Natural killer cell (primary cell): ENCODE measurements at regions not wholly inside any gene's neighbourhood (a gene's known extent, or its start where the extent isn't known, plus 50 kb on each side); places are given as distances from the start of the nearest gene placed in this dataset.

Experiments
- ATAC-seq, 3 donors: fragments of 150-1000 bp in 2 of 3; fragments of 200-7000 bp in 1 of 3; cut with Tn5 transposase; 1 replicate in 1 of 3; 2 replicates in 2 of 3; pipeline ENCODE4 v1.10.0; 2021; ENCODE audit warnings: mild to moderate bottlenecking in 2 of 3, moderate library complexity in 2 of 3
- DNase-seq, 2 donors: peaks; one replicate each; pipeline versions ENCODE4 v3.0.0 to v3.0.0-alpha.2; 2013 to 2021; ENCODE audit warnings: mixed read lengths in 1 of 2
- H3K27ac ChIP-seq: one replicate; pipeline ENCODE4 v1.5.1; 2013; ENCODE audit warnings: mild to moderate bottlenecking, low read length
- H3K27me3 ChIP-seq: one replicate; pipeline ENCODE4 v1.6.1; 2013; ENCODE audit warnings: low read length; ENCODE audit not compliant: control insufficient read depth, insufficient read depth
- H3K36me3 ChIP-seq: one replicate; pipeline ENCODE4 v1.6.1; 2013; ENCODE audit warnings: low read length; ENCODE audit not compliant: control insufficient read depth, insufficient read depth
- H3K4me1 ChIP-seq: one replicate; pipeline ENCODE4 v1.6.1; 2013; ENCODE audit warnings: low read length; ENCODE audit not compliant: control insufficient read depth, insufficient read depth
- H3K4me3 ChIP-seq: one replicate; pipeline ENCODE4 v1.5.1; 2013; ENCODE audit warnings: low read length
- H3K9me3 ChIP-seq: one replicate; pipeline ENCODE4 v1.6.1; 2013; ENCODE audit warnings: low read length; ENCODE audit not compliant: control insufficient read depth, insufficient read depth
- H3K27ac Mint-ChIP-seq, 2 donors: one replicate each; pipeline ENCODE4 v1.8.0; 2022; ENCODE audit warnings: mild to moderate bottlenecking in 2 of 2, mixed read lengths in 2 of 2, moderate library complexity in 1 of 2
- H3K27me3 Mint-ChIP-seq, 2 donors: one replicate each; pipeline ENCODE4 v1.8.0; 2022; ENCODE audit warnings: low read depth in 2 of 2, mixed read lengths in 2 of 2
- H3K36me3 Mint-ChIP-seq: one replicate; pipeline ENCODE4 v1.8.0; 2022; ENCODE audit warnings: mixed read lengths
- H3K4me1 Mint-ChIP-seq, 2 donors: one replicate each; pipeline ENCODE4 v1.8.0; 2022; ENCODE audit warnings: mixed read lengths in 2 of 2
- H3K4me3 Mint-ChIP-seq: one replicate; pipeline ENCODE4 v1.8.0; 2022; ENCODE audit warnings: mild to moderate bottlenecking, moderate library complexity, mixed read lengths
- H3K9me3 Mint-ChIP-seq, 2 donors: one replicate each; pipeline ENCODE4 v1.8.0; 2022; ENCODE audit warnings: mixed read lengths in 2 of 2
- CTCF ChIP-seq: fragments of 200-600 bp; IDR thresholded peaks from one replicate; pipeline ENCODE4 v1.8.0; 2022; ENCODE audit warnings: antibody characterized with exemption
- WGBS: methylation state at CpG from one replicate; pipeline ENCODE4 v1.1.7; 2013; ENCODE audit warnings: missing lambda C conversion rate; ENCODE audit not compliant: insufficient coverage; 5-methylcytosine and 5-hydroxymethylcytosine counted together
- intact Hi-C: fragments of 100-400 bp; cut with micrococcal nuclease; formaldehyde crosslinking; loops from one replicate; pipeline ENCODE4 v1.14.2; 2022

DNA sequence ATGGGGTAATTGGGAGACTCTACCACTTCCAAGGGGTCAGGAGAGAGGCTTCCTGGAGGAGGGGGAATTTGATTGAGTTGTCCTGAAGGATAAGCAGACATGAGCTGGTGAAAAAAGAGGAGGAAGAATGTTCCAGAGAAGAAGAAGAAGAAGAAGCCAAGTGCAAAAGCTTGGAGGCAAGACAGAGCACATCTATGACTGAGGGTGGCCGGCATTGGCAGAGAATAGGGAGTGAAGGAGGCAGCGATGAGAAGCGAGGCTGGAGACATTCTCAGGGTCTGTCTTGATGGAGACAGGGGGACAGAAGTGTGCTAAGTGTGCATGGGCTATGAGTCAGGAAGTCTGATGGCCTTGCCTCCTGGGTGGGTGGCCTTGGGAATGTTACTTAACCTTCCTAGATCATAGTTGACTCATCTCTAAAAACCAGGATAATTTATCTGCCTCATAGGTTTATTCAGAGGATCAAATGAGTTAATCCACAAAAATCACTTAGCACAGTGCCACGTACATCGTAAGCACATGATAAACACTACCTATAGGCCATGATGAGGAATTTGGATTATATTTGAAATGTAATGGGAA lies 171.7 kb downstream of the ABCC12 start:
- H3K4me3 Mint-ChIP-seq, result no peak overlapping the region
- 87% methylated on average over 3 of the region's 5 CpGs for WGBS
- Histone ChIP-seq H3K27ac (no peak overlapping the region), H3K4me1 (no peaks in the 10 kb centered on the region), H3K36me3 (no peaks in the 10 kb centered on the region), H3K9me3 (no peaks in the 10 kb centered on the region), H3K27me3 (no peaks in the 10 kb centered on the region), H3K4me3 (no peak overlapping the region)
- DNase-seq (no peak), ATAC-seq (no peak)
- H3K27ac Mint-ChIP-seq, result no peak overlapping the region
- intact Hi-C loops, result no loop called here
- peaks cover 3 to 6% of the 10 kb centered on the region in 2 donors for H3K9me3 Mint-ChIP-seq
- no peaks in the 10 kb centered on the region for H3K4me1 Mint-ChIP-seq
- no peaks in the 10 kb centered on the region for H3K36me3 Mint-ChIP-seq
- peaks cover 0 to 3% of the 10 kb centered on the region in 2 donors for H3K27me3 Mint-ChIP-seq
- no peak for TF ChIP-seq CTCF

GRCh38 chr16:47980212-47980611 lies 175.6 kb downstream of the ABCC12 start:
- Histone ChIP-seq H3K9me3 (no peaks in the 10 kb centered on the region), H3K4me1 (no peaks in the 10 kb centered on the region), H3K4me3 (no peak overlapping the region), H3K27ac (no peak overlapping the region), H3K27me3 (no peaks in the 10 kb centered on the region), H3K36me3 (no peaks in the 10 kb centered on the region)
- DNase-seq, result no peak
- Mint-ChIP-seq H3K4me3 (no peak overlapping the region), H3K27me3 (peaks cover 0 to under 1% of the 10 kb centered on the region in 2 donors), H3K36me3 (no peaks in the 10 kb centered on the region), H3K4me1 (no peaks in the 10 kb centered on the region), H3K27ac (no peak overlapping the region), H3K9me3 (peaks cover under 1% of the 10 kb centered on the region in 2 donors)
- no peak for ATAC-seq
- intact Hi-C loops, result no loop called here
- TF ChIP-seq CTCF, result no peak
- WGBS, result 93% methylated on average over 6 of the region's 8 CpGs

DNA sequence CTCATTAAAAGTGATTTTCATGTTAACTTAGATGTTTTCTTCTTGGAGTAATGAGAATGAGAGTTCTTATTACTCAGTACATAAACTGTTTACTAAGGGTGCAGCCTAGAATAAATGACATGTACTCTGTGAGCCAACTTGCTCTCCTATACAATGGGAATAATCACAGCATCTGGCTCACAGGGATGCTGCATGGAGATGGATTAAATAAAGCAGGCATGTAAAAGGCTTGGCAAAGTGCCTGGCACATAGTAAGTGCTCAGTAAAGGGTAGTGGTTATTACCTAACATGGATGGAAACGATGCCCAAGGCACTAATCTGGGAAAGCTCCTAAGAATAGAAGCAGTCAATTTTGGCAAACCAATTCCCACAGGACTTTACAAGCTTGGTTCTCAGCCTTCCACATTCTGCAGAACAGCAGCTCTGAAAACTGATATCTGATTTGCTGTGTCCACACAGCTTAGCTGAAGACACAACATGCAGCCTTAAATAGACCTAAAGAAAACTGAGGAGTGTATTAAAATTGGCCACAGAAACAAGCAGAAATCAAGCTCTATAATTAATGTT lies 176.1 kb downstream of the ABCC12 start:
- no peak for DNase-seq

More for the DNA sequence above, 176.1 kb downstream of the ABCC12 start:
- H3K9me3 ChIP-seq, result no peaks in the 10 kb centered on the region
- H3K27me3 Mint-ChIP-seq, result no peaks in the 10 kb centered on the region
- H3K9me3 Mint-ChIP-seq, result no peaks in the 10 kb centered on the region
- H3K4me1 Mint-ChIP-seq, result no peaks in the 10 kb centered on the region
- no peak overlapping the region for H3K27ac ChIP-seq
- no peak overlapping the region for H3K27ac Mint-ChIP-seq
- H3K4me1 ChIP-seq, result no peaks in the 10 kb centered on the region
- no peak for TF ChIP-seq CTCF
- intact Hi-C loops, result no loop called here
- H3K4me3 Mint-ChIP-seq, result no peak overlapping the region
- H3K4me3 ChIP-seq, result no peak overlapping the region
- no peak for ATAC-seq
- WGBS, result 62% methylated on average over 1 of the region's 1 CpG
- H3K36me3 Mint-ChIP-seq, result no peaks in the 10 kb centered on the region
- no peaks in the 10 kb centered on the region for H3K36me3 ChIP-seq
- H3K27me3 ChIP-seq, result no peaks in the 10 kb centered on the region
